GM23338 (cell line): ENCODE measurements at regions not wholly inside any gene's neighbourhood (a gene's known extent, or its start where the extent isn't known, plus 50 kb on each side); places are given as distances from the start of the nearest gene placed in this dataset.
A peak's percentile ranks its signal among the peaks of the same experiment; 100 is the strongest.

Experiments used
- ATAC-seq: fragments of 200-7000 bp; cut with Tn5 transposase; 3 replicates; pipeline ENCODE4 v1.9.1; 2020
- DNase-seq: peaks from one replicate; pipeline ENCODE4 v3.0.0-alpha.2; 2015; ENCODE audit warnings: low spot score
- H2AFZ ChIP-seq: fragments of 200-600 bp; sonication (generic); 2 replicates; pipeline ENCODE4 v1.8.0; 2016; ENCODE audit warnings: antibody characterized with exemption, mild to moderate bottlenecking, moderate library complexity
- H3F3A ChIP-seq: fragments of 200-600 bp; sonication (generic); replicated peaks from 2 replicates; pipeline ENCODE4 v1.8.0; 2017; ENCODE audit warnings: antibody characterized with exemption, mixed run types, low read depth
- H3K27ac ChIP-seq: fragments of 200-600 bp; sonication (generic); 2 replicates; pipeline ENCODE4 v1.6.1; 2016; ENCODE audit warnings: low read depth
- H3K27me3 ChIP-seq: fragments of 200-600 bp; sonication (generic); 2 replicates; pipeline ENCODE4 v1.8.0; 2016; ENCODE audit warnings: mild to moderate bottlenecking, mixed run types, moderate library complexity; ENCODE audit not compliant: insufficient read depth
- H3K36me3 ChIP-seq: fragments of 200-600 bp; sonication (generic); 2 replicates; pipeline ENCODE4 v1.8.0; 2016; ENCODE audit warnings: mild to moderate bottlenecking; ENCODE audit not compliant: insufficient read depth
- H3K4me1 ChIP-seq: fragments of 200-600 bp; sonication (generic); 2 replicates; pipeline ENCODE4 v1.8.0; 2016; ENCODE audit warnings: mild to moderate bottlenecking, moderate library complexity; ENCODE audit not compliant: insufficient read depth
- H3K4me2 ChIP-seq: fragments of 200-600 bp; sonication (generic); 2 replicates; pipeline ENCODE4 v1.7.1; 2017; ENCODE audit warnings: mixed run types
- H3K4me3 ChIP-seq: fragments of 200-600 bp; sonication (generic); 2 replicates; pipeline ENCODE4 v1.6.1; 2016; ENCODE audit warnings: mixed run types
- H3K79me2 ChIP-seq: fragments of 200-600 bp; sonication (generic); replicated peaks from 2 replicates; pipeline ENCODE4 v1.8.0; 2017; ENCODE audit warnings: mild to moderate bottlenecking; ENCODE audit not compliant: insufficient read depth
- H3K9me2 ChIP-seq: fragments of 200-600 bp; sonication (generic); 2 replicates; pipeline ENCODE4 v1.8.0; 2017; ENCODE audit not compliant: insufficient read depth
- H4K20me1 ChIP-seq: fragments of 200-600 bp; sonication (generic); replicated peaks from 2 replicates; pipeline ENCODE4 v1.8.0; 2017; ENCODE audit warnings: mild to moderate bottlenecking; ENCODE audit not compliant: insufficient read depth
- H3K27ac Mint-ChIP-seq: 2 replicates; pipeline ENCODE4 v1.8.0; 2020; ENCODE audit warnings: inconsistent platforms, mild to moderate bottlenecking, moderate library complexity, mixed read lengths
- H3K27me3 Mint-ChIP-seq: 3 replicates; pipeline ENCODE4 v1.8.0; 2022; ENCODE audit warnings: low read depth, mild to moderate bottlenecking, moderate library complexity, mixed read lengths, inconsistent platforms; ENCODE audit not compliant: insufficient read depth, poor library complexity
- H3K36me3 Mint-ChIP-seq: 3 replicates; pipeline ENCODE4 v1.8.0; 2021; ENCODE audit warnings: low read depth, mild to moderate bottlenecking, inconsistent platforms, moderate library complexity, mixed read lengths
- H3K4me1 Mint-ChIP-seq: 3 replicates; pipeline ENCODE4 v1.8.0; 2020; ENCODE audit warnings: mild to moderate bottlenecking, inconsistent platforms, mixed read lengths
- H3K4me3 Mint-ChIP-seq: 3 replicates; pipeline ENCODE4 v1.8.0; 2021; ENCODE audit warnings: moderate library complexity, mild to moderate bottlenecking, inconsistent platforms, mixed read lengths
- H3K9me3 Mint-ChIP-seq: 3 replicates; pipeline ENCODE4 v1.8.0; 2020; ENCODE audit warnings: moderate library complexity, mild to moderate bottlenecking, inconsistent platforms, mixed read lengths
- CREB1 ChIP-seq: fragments of 250-450 bp; sonication (Bioruptor Pico); IDR thresholded peaks from 2 replicates; pipeline ENCODE4 v1.5.0; 2020; ENCODE audit warnings: low read depth, mild to moderate bottlenecking, moderate library complexity
- EZH2phosphoT487 ChIP-seq: fragments of 200-600 bp; sonication (generic); IDR thresholded peaks from one replicate; pipeline ENCODE4 v1.8.1; 2018; ENCODE audit warnings: antibody characterized with exemption; ENCODE audit not compliant: unreplicated experiment
- JUNB ChIP-seq: IDR thresholded peaks from one replicate; pipeline ENCODE4 v1.6.1; 2016; ENCODE audit warnings: antibody characterized with exemption; ENCODE audit not compliant: unreplicated experiment
- NANOG ChIP-seq: IDR thresholded peaks from 2 replicates; pipeline ENCODE4 v1.6.1; 2016; ENCODE audit warnings: antibody characterized with exemption, borderline replicate concordance
- POLR2AphosphoS5 ChIP-seq: IDR thresholded peaks from 2 replicates; pipeline ENCODE4 v1.6.1; 2016; ENCODE audit warnings: antibody characterized with exemption, low read depth
- STAT1 ChIP-seq: IDR thresholded peaks from one replicate; pipeline ENCODE4 v1.6.1; 2016; ENCODE audit warnings: antibody characterized with exemption; ENCODE audit not compliant: unreplicated experiment
- ZNF114 ChIP-seq: fragments of 250-450 bp; sonication (Bioruptor Pico); IDR thresholded peaks from 2 replicates; pipeline ENCODE4 v1.5.0; 2020; ENCODE audit warnings: mild to moderate bottlenecking, moderate library complexity
- ZNF331 ChIP-seq: fragments of 250-450 bp; sonication (Bioruptor Pico); IDR thresholded peaks from 2 replicates; pipeline ENCODE4 v1.5.0; 2020; ENCODE audit warnings: low read depth, mild to moderate bottlenecking, moderate library complexity
- TF ChIP-seq, protein P1 (sequence below): IDR thresholded peaks from 2 replicates; pipeline ENCODE4 v1.6.1; 2016; ENCODE audit warnings: antibody characterized with exemption
- TF ChIP-seq, protein P2 (sequence below): fragments of 250-450 bp; sonication (Bioruptor Pico); IDR thresholded peaks from 2 replicates; pipeline ENCODE4 v1.5.0; 2020; ENCODE audit warnings: mild to moderate bottlenecking, moderate library complexity

DNA sequence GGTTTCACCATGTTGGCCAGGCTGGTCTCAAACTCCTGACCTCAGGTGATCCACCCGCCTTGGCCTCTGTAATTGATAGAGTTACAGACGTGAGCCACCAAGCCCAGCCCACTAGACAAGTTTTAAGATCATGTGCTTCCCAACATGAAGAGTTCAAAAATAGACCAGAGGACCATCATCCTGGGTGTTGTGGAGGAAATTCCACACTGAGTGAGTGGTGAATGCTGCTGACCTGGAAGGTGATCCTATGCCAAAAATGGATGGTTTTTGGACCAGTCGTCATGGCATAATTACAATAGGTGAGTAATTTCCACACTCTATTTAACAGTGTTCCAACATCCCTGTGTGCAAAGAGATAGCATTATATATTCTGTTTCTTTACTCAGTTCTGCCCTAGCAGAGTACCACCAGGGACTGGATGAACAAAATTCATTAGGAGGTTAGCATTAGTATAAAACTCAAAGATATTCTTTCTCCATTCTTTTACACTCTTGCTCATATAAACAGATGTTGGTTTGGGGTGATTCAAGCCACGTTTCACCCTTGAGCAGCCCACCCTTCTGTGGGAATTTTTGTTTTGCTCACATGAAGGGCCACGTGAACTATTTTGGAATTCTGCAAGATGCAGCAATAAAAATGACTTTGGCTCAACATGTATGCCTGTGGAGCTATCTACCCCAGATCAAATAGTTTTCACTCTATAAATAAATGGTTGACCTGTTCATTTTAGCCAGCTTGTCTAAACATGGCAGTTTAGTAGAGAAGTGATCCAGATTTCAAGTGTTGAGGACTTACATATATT, 206.2 kb upstream of the TCF21 start (continued):
- TF ChIP-seq, protein P1, sequence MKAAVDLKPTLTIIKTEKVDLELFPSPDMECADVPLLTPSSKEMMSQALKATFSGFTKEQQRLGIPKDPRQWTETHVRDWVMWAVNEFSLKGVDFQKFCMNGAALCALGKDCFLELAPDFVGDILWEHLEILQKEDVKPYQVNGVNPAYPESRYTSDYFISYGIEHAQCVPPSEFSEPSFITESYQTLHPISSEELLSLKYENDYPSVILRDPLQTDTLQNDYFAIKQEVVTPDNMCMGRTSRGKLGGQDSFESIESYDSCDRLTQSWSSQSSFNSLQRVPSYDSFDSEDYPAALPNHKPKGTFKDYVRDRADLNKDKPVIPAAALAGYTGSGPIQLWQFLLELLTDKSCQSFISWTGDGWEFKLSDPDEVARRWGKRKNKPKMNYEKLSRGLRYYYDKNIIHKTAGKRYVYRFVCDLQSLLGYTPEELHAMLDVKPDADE = no peak
- TF ChIP-seq, protein P2, sequence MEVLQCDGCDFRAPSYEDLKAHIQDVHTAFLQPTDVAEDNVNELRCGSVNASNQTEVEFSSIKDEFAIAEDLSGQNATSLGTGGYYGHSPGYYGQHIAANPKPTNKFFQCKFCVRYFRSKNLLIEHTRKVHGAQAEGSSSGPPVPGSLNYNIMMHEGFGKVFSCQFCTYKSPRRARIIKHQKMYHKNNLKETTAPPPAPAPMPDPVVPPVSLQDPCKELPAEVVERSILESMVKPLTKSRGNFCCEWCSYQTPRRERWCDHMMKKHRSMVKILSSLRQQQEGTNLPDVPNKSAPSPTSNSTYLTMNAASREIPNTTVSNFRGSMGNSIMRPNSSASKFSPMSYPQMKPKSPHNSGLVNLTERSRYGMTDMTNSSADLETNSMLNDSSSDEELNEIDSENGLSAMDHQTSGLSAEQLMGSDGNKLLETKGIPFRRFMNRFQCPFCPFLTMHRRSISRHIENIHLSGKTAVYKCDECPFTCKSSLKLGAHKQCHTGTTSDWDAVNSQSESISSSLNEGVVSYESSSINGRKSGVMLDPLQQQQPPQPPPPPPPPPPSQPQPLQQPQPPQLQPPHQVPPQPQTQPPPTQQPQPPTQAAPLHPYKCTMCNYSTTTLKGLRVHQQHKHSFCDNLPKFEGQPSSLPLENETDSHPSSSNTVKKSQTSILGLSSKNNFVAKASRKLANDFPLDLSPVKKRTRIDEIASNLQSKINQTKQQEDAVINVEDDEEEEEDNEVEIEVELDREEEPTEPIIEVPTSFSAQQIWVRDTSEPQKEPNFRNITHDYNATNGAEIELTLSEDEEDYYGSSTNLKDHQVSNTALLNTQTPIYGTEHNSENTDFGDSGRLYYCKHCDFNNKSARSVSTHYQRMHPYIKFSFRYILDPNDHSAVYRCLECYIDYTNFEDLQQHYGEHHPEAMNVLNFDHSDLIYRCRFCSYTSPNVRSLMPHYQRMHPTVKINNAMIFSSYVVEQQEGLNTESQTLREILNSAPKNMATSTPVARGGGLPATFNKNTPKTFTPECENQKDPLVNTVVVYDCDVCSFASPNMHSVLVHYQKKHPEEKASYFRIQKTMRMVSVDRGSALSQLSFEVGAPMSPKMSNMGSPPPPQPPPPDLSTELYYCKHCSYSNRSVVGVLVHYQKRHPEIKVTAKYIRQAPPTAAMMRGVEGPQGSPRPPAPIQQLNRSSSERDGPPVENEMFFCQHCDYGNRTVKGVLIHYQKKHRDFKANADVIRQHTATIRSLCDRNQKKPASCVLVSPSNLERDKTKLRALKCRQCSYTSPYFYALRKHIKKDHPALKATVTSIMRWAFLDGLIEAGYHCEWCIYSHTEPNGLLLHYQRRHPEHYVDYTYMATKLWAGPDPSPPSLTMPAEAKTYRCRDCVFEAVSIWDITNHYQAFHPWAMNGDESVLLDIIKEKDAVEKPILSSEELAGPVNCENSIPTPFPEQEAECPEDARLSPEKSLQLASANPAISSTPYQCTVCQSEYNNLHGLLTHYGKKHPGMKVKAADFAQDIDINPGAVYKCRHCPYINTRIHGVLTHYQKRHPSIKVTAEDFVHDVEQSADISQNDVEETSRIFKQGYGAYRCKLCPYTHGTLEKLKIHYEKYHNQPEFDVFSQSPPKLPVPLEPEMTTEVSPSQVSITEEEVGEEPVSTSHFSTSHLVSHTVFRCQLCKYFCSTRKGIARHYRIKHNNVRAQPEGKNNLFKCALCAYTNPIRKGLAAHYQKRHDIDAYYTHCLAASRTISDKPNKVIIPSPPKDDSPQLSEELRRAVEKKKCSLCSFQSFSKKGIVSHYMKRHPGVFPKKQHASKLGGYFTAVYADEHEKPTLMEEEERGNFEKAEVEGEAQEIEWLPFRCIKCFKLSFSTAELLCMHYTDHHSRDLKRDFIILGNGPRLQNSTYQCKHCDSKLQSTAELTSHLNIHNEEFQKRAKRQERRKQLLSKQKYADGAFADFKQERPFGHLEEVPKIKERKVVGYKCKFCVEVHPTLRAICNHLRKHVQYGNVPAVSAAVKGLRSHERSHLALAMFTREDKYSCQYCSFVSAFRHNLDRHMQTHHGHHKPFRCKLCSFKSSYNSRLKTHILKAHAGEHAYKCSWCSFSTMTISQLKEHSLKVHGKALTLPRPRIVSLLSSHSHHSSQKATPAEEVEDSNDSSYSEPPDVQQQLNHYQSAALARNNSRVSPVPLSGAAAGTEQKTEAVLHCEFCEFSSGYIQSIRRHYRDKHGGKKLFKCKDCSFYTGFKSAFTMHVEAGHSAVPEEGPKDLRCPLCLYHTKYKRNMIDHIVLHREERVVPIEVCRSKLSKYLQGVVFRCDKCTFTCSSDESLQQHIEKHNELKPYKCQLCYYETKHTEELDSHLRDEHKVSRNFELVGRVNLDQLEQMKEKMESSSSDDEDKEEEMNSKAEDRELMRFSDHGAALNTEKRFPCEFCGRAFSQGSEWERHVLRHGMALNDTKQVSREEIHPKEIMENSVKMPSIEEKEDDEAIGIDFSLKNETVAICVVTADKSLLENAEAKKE (CRISPR knock-in tag) = no peak
- TF ChIP-seq ZNF114 (CRISPR knock-in tag) (no peak), CREB1 (CRISPR knock-in tag) (no peak)

DNA sequence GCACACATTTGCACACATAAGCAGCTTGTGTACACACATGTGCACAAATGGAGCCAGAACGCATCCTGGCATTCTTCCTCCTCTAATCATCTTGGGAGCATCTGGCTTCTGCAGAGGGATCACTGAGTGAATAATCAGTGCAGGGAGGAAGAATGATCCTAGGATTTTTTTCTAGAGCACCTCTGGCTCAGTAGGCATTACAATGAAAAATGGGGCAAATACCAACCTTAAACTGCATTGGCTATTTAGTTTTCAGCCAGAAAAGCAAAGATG, 205.7 kb upstream of the TCF21 start:
- H3K9me3 Mint-ChIP-seq = no peaks in the 10 kb centered on the region; the same call in 2 of the 3 replicates
- Histone ChIP-seq H3F3A (no peaks in the 10 kb centered on the region; the same call in 1 of the 2 replicates), H3K36me3 (no peaks in the 10 kb centered on the region), H3K4me2 (peak overlapping the region; percentile 63), H3K79me2 (peaks cover 3% of the 10 kb centered on the region; the same call in 1 of the 2 replicates), H3K4me3 (peak overlapping the region; percentile 31), H2AFZ (no peak overlapping the region), H3K4me1 (peaks cover 44% of the 10 kb centered on the region), H3K27ac (peak overlapping the region; percentile 94), H3K27me3 (no peaks in the 10 kb centered on the region), H4K20me1 (no peaks in the 10 kb centered on the region), H3K9me2 (no peaks in the 10 kb centered on the region)
- peak overlapping the region; percentile 97 for H3K27ac Mint-ChIP-seq
- H3K4me3 Mint-ChIP-seq = peak overlapping the region; percentile 11; the same call in 2 of the 3 replicates
- no peak for ATAC-seq
- H3K4me1 Mint-ChIP-seq = peaks cover 41% of the 10 kb centered on the region
- DNase-seq = no peak
- H3K36me3 Mint-ChIP-seq = no peaks in the 10 kb centered on the region
- peaks cover 5% of the 10 kb centered on the region for H3K27me3 Mint-ChIP-seq
- TF ChIP-seq JUNB = no peak
- no peak for TF ChIP-seq NANOG
- no peak for TF ChIP-seq EZH2phosphoT487
- TF ChIP-seq CREB1 (CRISPR knock-in tag) = no peak
- TF ChIP-seq STAT1 = no peak
- TF ChIP-seq POLR2AphosphoS5 = no peak
- no peak for TF ChIP-seq ZNF331 (CRISPR knock-in tag)
- TF ChIP-seq, protein P1 = no peak
